Trophoblast cell (in vitro differentiated cells and primary cell): ENCODE measurements at regions not wholly inside any gene's neighbourhood (a gene's known extent, or its start where the extent isn't known, plus 50 kb on each side); places are given as distances from the start of the nearest gene placed in this dataset.

ENCODE experiments used
- DNase-seq, 2 donors: peaks; one replicate each; pipeline ENCODE4 v3.0.0-alpha.2; 2016
- H2AFZ ChIP-seq: 2 replicates; pipeline ENCODE4 v1.6.1; 2013; ENCODE audit warnings: low read length, moderate library complexity, mild to moderate bottlenecking; ENCODE audit not compliant: insufficient read depth, poor library complexity
- H2AK5ac ChIP-seq: 2 replicates; pipeline ENCODE4 v1.6.1; 2013; ENCODE audit warnings: mild to moderate bottlenecking, low read length
- H2BK120ac ChIP-seq: 2 replicates; pipeline ENCODE4 v1.6.1; 2013; ENCODE audit warnings: low read length, mild to moderate bottlenecking, moderate library complexity; ENCODE audit not compliant: insufficient read depth, poor library complexity
- H2BK12ac ChIP-seq: 2 replicates; pipeline ENCODE4 v1.6.1; 2013; ENCODE audit warnings: mild to moderate bottlenecking, low read length, moderate library complexity
- H2BK5ac ChIP-seq: 2 replicates; pipeline ENCODE4 v1.6.1; 2013; ENCODE audit warnings: low read length, low read depth, moderate library complexity, mild to moderate bottlenecking; ENCODE audit not compliant: poor library complexity
- H3K14ac ChIP-seq: 2 replicates; pipeline ENCODE4 v1.6.1; 2013; ENCODE audit warnings: mild to moderate bottlenecking, low read length
- H3K18ac ChIP-seq: 2 replicates; pipeline ENCODE4 v1.6.1; 2013; ENCODE audit warnings: mild to moderate bottlenecking, low read length
- H3K23ac ChIP-seq: 2 replicates; pipeline ENCODE4 v1.6.1; 2013; ENCODE audit warnings: low read length
- H3K27ac ChIP-seq: 2 replicates; pipeline ENCODE4 v1.5.1; 2013; ENCODE audit warnings: low read depth, mild to moderate bottlenecking, inconsistent platforms, low read length, moderate library complexity
- H3K27me3 ChIP-seq: 2 replicates; pipeline ENCODE4 v1.6.1; 2013; ENCODE audit warnings: inconsistent platforms, mild to moderate bottlenecking, low read length, moderate library complexity; ENCODE audit not compliant: insufficient read depth
- H3K36me3 ChIP-seq, 2 experiments: 1 replicate in 1 of 2; 2 replicates in 1 of 2; pipeline ENCODE4 v1.6.1; 2013; ENCODE audit warnings: low read length in 2 of 2, mild to moderate bottlenecking in 2 of 2, moderate library complexity in 1 of 2; ENCODE audit not compliant: insufficient read depth in 2 of 2, control insufficient read depth in 1 of 2
- H3K4ac ChIP-seq: 2 replicates; pipeline ENCODE4 v1.6.1; 2013; ENCODE audit warnings: low read depth, mild to moderate bottlenecking, low read length, moderate library complexity
- H3K4me1 ChIP-seq, 2 experiments: 1 replicate in 1 of 2; 2 replicates in 1 of 2; pipeline ENCODE4 v1.6.1; 2013; ENCODE audit warnings: low read length in 2 of 2, mild to moderate bottlenecking in 2 of 2, moderate library complexity in 1 of 2; ENCODE audit not compliant: insufficient read depth in 2 of 2, control insufficient read depth in 1 of 2
- H3K4me2 ChIP-seq: 2 replicates; pipeline ENCODE4 v1.6.1; 2013; ENCODE audit warnings: inconsistent platforms, mild to moderate bottlenecking, low read length, moderate library complexity
- H3K4me3 ChIP-seq: 2 replicates; pipeline ENCODE4 v1.5.1; 2013; ENCODE audit warnings: mild to moderate bottlenecking, low read depth, low read length, inconsistent platforms
- H3K79me1 ChIP-seq: one replicate; pipeline ENCODE4 v1.6.1; 2013; ENCODE audit warnings: low read length
- H3K79me2 ChIP-seq: 2 replicates; pipeline ENCODE4 v1.6.1; 2013; ENCODE audit warnings: low read length, mild to moderate bottlenecking; ENCODE audit not compliant: control insufficient read depth, insufficient read depth, poor library complexity
- H3K9ac ChIP-seq: 2 replicates; pipeline ENCODE4 v1.6.1; 2013; ENCODE audit warnings: mild to moderate bottlenecking, low read length
- H3K9me3 ChIP-seq: 2 replicates; pipeline ENCODE4 v1.6.1; 2013; ENCODE audit warnings: low read depth, mild to moderate bottlenecking, control low read depth, inconsistent platforms, low read length; ENCODE audit not compliant: insufficient read depth
- H4K12ac ChIP-seq: 2 replicates; pipeline ENCODE4 v1.6.1; 2013; ENCODE audit warnings: low read depth, mild to moderate bottlenecking, low read length, moderate library complexity
- H4K8ac ChIP-seq: 2 replicates; pipeline ENCODE4 v1.6.1; 2013; ENCODE audit warnings: low read depth, mild to moderate bottlenecking, low read length, moderate library complexity
- H4K91ac ChIP-seq: one replicate; pipeline ENCODE4 v1.6.1; 2013; ENCODE audit warnings: low read depth, mild to moderate bottlenecking, low read length, moderate library complexity
- WGBS: extraction: QIAGEN DNeasy Blood & Tissue Kit; methylation state at CpG from one replicate; pipeline ENCODE4 v1.1.7; 2013; ENCODE audit warnings: missing lambda C conversion rate; ENCODE audit not compliant: insufficient read length, insufficient coverage; ENCODE audit errors: extremely low coverage; 5-methylcytosine and 5-hydroxymethylcytosine counted together

DNA sequence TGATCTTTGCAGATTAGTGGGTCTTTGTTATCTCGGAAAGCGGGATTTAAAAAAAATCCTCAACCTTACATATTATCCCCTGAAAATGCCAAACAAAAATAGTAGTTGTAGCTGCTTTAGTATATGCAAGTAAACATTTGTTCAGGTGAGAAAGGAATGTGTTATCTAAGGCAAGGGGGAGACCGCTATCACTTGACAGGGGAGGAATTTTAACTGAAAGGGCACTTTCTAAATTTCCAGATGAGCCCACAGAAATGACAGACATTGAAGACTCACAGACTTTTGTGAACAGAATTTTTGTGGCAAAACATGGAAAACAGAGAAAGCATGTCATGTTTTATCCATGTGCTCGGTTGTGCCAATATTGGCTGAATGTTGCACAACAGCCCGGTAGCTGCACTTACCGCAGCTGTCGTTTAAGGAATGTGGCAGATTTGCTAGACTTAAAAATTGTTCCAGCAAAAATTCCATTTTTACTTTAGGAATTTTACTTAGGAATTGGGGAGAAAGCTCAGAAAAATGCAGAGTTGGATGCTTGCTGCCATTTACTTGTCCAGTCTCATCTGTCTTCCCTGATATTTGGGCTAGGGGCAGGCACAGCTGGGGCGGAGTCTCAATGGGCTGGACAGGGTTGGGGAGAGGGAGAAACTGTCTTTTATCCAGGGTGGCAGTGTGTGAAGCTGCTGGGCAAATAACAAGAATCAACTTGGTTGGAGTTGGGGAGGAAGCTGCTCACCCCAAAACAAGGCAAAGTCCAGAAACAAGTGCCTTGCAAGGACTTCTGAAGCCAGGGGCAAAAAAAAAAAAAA lies 94.6 kb upstream of the RPS6KA3 start:
- WGBS, result no CpG with 5 or more reads among the region's 8 CpGs
- Histone ChIP-seq H3K9me3 (no peaks in the 10 kb centered on the region), H3K23ac (no peak overlapping the region), H2BK120ac (no peak overlapping the region), H3K14ac (peak overlapping the region; percentile 51), H3K4me1 (peaks cover 8 to 9% of the 10 kb centered on the region in 2 experiments), H4K91ac (peak overlapping the region; percentile 37), H3K4ac (no peak overlapping the region), H3K27ac (peak overlapping the region; percentile 86), H3K27me3 (no peaks in the 10 kb centered on the region), H2AK5ac (no peak overlapping the region), H3K36me3 (no peaks in the 10 kb centered on the region), H3K18ac (no peak overlapping the region), H3K79me1 (peaks cover 6% of the 10 kb centered on the region), H3K4me2 (peak overlapping the region; percentile 50), H2BK12ac (peak overlapping the region; percentile 40), H3K79me2 (peaks cover 2% of the 10 kb centered on the region), H2AFZ (no peak overlapping the region), H4K8ac (no peak overlapping the region), H3K9ac (no peak overlapping the region), H4K12ac (no peak overlapping the region), H2BK5ac (peak overlapping the region; percentile 49), H3K4me3 (no peak overlapping the region)
- DNase-seq, result peak; percentile 64 to 90

DNA sequence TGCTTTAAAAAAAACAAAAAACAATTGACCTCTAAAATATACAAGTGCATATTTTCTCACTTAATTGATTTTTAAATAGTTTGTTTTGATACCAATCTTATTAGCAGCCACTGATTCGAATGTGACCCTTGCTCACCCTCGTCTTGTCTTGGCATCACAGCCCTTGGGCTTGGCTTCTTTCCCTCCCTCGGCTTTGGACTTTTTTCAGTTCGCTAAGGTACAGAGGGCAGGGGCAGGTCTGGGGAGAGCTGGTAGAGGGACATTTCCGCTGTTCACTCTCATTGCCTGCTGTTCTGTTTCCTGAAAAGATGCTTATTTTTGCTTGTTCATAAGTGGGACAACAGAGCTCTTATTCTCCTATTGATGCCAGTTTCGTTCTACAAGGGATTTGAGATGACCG lies 88.5 kb upstream of the RPS6KA3 start:
- Histone ChIP-seq H3K79me1 (no peaks in the 10 kb centered on the region), H3K23ac (no peak overlapping the region), H2BK5ac (no peak overlapping the region), H4K8ac (no peak overlapping the region), H3K4me3 (no peak overlapping the region), H3K9ac (no peak overlapping the region), H3K4me1 (no peaks in the 10 kb centered on the region), H3K27me3 (no peaks in the 10 kb centered on the region), H3K4me2 (no peak overlapping the region), H3K14ac (no peak overlapping the region), H3K18ac (no peak overlapping the region), H3K27ac (no peak overlapping the region), H2AK5ac (no peak overlapping the region), H2BK120ac (no peak overlapping the region), H2BK12ac (no peak overlapping the region), H4K12ac (no peak overlapping the region), H2AFZ (no peak overlapping the region), H4K91ac (no peak overlapping the region), H3K79me2 (no peaks in the 10 kb centered on the region), H3K4ac (no peak overlapping the region), H3K36me3 (no peaks in the 10 kb centered on the region), H3K9me3 (no peaks in the 10 kb centered on the region)
- DNase-seq, result no peak
- WGBS, result no CpG with 5 or more reads among the region's 7 CpGs

DNA sequence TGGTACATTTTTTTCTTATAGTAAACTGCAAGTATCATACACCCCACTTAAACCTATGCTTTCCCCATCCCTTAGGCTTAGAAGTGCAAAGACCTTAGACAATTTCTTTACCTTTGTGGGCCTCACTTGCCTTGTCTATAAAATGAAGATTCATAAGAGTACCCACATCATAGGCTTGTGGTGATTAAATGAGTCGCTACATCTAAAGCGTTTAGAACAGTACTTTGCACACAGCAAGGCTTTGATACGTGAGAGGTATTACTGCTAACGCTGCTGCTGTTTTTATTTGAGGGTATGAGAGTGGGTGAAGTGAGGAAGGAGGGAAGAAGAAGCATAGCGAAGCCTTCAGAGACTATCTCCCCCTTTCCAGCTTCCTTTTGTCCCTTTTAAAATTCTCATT lies 87.8 kb upstream of the RPS6KA3 start:
- Histone ChIP-seq H4K91ac (no peak overlapping the region), H3K4me3 (no peak overlapping the region), H3K79me1 (no peaks in the 10 kb centered on the region), H2BK120ac (no peak overlapping the region), H3K14ac (no peak overlapping the region), H3K4ac (no peak overlapping the region), H3K36me3 (no peaks in the 10 kb centered on the region), H2BK5ac (no peak overlapping the region), H3K9ac (no peak overlapping the region), H4K8ac (no peak overlapping the region), H4K12ac (no peak overlapping the region), H3K27ac (no peak overlapping the region), H3K4me2 (no peak overlapping the region), H2AFZ (no peak overlapping the region), H3K18ac (no peak overlapping the region), H3K23ac (no peak overlapping the region), H3K9me3 (no peaks in the 10 kb centered on the region), H2AK5ac (no peak overlapping the region), H3K4me1 (no peaks in the 10 kb centered on the region), H3K79me2 (no peaks in the 10 kb centered on the region), H2BK12ac (no peak overlapping the region), H3K27me3 (no peaks in the 10 kb centered on the region)
- WGBS, result no CpG with 5 or more reads among the region's 5 CpGs
- no peak for DNase-seq

DNA sequence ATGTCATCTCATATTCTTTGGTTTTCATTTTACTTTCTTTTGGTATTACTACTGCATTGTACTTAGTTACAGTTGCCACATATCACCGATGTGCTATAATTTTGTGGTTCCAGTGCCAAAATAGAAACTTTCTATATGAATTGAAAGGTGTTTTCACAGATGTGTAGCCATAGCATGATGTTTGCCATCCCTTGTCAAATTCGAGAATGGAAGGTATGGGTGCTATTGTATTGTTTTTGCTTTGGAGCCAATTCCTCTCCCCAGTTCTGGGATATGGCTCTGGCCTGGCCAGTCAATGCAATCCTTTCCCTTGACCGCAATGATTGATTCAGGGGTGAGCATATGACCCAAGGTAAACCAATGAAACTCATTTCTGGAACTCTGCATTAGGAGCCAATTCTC lies 86.2 kb upstream of the RPS6KA3 start:
- H3K79me2 ChIP-seq, result no peaks in the 10 kb centered on the region
- H3K27ac ChIP-seq, result no peak overlapping the region
- no peaks in the 10 kb centered on the region for H3K9me3 ChIP-seq
- H4K12ac ChIP-seq, result no peak overlapping the region
- no peak overlapping the region for H2AK5ac ChIP-seq
- no CpG with 5 or more reads among the region's 3 CpGs for WGBS
- H3K23ac ChIP-seq, result no peak overlapping the region
- no peak overlapping the region for H2AFZ ChIP-seq
- no peak overlapping the region for H4K91ac ChIP-seq
- H3K4ac ChIP-seq, result no peak overlapping the region
- no peak overlapping the region for H3K14ac ChIP-seq
- H2BK12ac ChIP-seq, result no peak overlapping the region
- H3K27me3 ChIP-seq, result no peaks in the 10 kb centered on the region
- no peak overlapping the region for H2BK5ac ChIP-seq
- H3K36me3 ChIP-seq, result no peaks in the 10 kb centered on the region
- no peak overlapping the region for H3K18ac ChIP-seq
- H3K9ac ChIP-seq, result no peak overlapping the region
- H2BK120ac ChIP-seq, result no peak overlapping the region
- no peak overlapping the region for H3K4me2 ChIP-seq
- no peak for DNase-seq
- H3K4me1 ChIP-seq, result no peaks in the 10 kb centered on the region
- no peak overlapping the region for H3K4me3 ChIP-seq
- H4K8ac ChIP-seq, result no peak overlapping the region
- H3K79me1 ChIP-seq, result no peaks in the 10 kb centered on the region
